ENCODE measurements at regions not wholly inside any gene's neighbourhood (a gene's known extent, or its start where the extent isn't known, plus 50 kb on each side); places are given as distances from the start of the nearest gene placed in this dataset.
A peak's percentile ranks its signal among the peaks of the same experiment; 100 is the strongest.

DNA sequence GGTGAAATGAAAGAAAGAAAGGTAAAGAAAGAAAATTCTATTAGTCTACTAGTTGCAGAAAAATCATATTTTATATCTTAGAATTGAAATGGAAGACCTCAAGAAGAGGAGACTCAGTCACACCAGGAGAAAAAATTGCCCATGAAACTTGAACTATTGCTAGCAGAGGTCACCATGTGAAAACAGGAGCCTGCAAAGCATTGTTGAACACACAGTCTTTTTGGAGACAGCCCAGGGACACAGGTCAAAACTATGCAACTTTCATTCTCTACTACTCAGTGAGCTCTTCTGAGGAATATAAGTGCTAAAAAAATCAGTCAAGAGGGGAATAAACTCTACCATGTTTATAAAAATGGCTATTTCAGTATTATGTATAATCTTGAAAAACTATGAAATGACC lies 89.8 kb upstream of the TENT5A start:
- TF ChIP-seq, protein P1, sequence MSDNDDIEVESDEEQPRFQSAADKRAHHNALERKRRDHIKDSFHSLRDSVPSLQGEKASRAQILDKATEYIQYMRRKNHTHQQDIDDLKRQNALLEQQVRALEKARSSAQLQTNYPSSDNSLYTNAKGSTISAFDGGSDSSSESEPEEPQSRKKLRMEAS (IDR thresholded peaks at IDR 0.05) = no peak
- TF ChIP-seq, protein P2, sequence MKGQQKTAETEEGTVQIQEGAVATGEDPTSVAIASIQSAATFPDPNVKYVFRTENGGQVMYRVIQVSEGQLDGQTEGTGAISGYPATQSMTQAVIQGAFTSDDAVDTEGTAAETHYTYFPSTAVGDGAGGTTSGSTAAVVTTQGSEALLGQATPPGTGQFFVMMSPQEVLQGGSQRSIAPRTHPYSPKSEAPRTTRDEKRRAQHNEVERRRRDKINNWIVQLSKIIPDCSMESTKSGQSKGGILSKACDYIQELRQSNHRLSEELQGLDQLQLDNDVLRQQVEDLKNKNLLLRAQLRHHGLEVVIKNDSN (IDR thresholded peaks at IDR 0.05) = no peak
- TF ChIP-seq, protein P3, sequence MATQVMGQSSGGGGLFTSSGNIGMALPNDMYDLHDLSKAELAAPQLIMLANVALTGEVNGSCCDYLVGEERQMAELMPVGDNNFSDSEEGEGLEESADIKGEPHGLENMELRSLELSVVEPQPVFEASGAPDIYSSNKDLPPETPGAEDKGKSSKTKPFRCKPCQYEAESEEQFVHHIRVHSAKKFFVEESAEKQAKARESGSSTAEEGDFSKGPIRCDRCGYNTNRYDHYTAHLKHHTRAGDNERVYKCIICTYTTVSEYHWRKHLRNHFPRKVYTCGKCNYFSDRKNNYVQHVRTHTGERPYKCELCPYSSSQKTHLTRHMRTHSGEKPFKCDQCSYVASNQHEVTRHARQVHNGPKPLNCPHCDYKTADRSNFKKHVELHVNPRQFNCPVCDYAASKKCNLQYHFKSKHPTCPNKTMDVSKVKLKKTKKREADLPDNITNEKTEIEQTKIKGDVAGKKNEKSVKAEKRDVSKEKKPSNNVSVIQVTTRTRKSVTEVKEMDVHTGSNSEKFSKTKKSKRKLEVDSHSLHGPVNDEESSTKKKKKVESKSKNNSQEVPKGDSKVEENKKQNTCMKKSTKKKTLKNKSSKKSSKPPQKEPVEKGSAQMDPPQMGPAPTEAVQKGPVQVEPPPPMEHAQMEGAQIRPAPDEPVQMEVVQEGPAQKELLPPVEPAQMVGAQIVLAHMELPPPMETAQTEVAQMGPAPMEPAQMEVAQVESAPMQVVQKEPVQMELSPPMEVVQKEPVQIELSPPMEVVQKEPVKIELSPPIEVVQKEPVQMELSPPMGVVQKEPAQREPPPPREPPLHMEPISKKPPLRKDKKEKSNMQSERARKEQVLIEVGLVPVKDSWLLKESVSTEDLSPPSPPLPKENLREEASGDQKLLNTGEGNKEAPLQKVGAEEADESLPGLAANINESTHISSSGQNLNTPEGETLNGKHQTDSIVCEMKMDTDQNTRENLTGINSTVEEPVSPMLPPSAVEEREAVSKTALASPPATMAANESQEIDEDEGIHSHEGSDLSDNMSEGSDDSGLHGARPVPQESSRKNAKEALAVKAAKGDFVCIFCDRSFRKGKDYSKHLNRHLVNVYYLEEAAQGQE (IDR thresholded peaks at IDR 0.05; ENCODE audit: low read depth) = no peak
- no peak for TF ChIP-seq ZBTB7A (IDR thresholded peaks at IDR 0.05; ENCODE audit: low read depth)

DNA sequence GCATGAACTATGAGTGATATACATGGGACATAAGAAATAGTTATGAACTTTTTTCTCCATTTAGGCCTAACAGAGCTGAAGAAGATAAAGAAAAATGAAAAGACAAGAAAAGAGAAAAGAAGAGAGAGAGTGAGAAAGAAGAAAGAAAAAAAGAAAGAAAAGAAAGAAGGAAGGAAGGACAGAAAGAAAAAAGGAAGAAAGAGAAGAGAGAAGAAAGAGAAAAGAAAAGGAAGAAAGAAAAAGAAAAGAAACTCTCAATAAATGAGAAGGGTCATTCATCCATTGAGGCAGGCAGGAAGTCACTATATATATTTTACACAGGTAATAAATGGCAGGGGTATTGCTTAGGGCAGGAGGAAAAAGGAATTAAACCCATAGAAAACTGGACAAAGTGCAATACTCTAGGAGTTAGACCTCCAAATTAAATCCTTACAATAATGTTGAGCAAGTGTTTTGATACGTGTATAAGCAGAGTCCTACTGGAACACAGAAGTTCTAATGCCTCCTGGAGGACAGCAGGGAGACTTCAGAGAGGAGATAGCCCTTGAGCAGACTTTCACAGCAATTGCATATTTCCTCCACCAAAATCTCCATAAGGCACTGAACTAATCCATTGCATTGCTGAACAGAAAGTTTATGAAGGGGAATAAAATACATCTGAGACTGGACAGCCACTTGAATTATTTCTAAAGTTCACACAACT lies 86.4 kb upstream of the TENT5A start:
- TF ChIP-seq, protein P2 (IDR thresholded peaks at IDR 0.05) = no peak
- TF ChIP-seq EGR1 (IDR thresholded peaks at IDR 0.05) (no peak), TCF12 (IDR thresholded peaks at IDR 0.05; ENCODE audit: low read depth) (no peak), RAD21 (IDR thresholded peaks at IDR 0.05; ENCODE audit: low read depth) (0 out of 2 replicates have a peak, but pooled peaks have one; percentile 3)
- TF ChIP-seq, protein P3 (IDR thresholded peaks at IDR 0.05; ENCODE audit: low read depth) = no peak
- TF ChIP-seq, protein P1 (IDR thresholded peaks at IDR 0.05) = no peak

DNA sequence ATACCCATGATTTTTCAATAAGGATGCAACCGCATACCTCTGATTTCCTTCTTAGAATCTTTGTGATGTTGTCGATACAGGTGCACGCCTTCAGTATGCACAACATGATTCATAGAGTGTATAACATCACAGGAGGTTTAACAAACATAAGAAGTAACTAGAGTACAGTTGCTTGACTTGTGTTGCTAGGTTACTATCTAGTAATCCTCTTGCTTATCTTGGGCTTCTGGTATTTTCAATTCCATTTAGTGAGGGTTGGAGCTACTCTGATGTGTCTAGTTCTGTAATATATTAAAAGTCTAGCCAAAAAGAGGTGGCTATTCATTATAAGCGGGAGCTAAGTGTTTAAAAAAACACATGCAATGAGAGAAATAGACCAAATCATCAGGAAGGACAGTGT lies 85.5 kb upstream of the TENT5A start:
- TF ChIP-seq YY1 (IDR thresholded peaks at IDR 0.05; ENCODE audit: low read depth) (no peak), CEBPB (IDR thresholded peaks at IDR 0.05) (no peak), ZBTB7A (IDR thresholded peaks at IDR 0.05; ENCODE audit: low read depth) (no peak), NFIC (IDR thresholded peaks at IDR 0.05) (no peak), CREB1 (IDR thresholded peaks at IDR 0.05; ENCODE audit: low read depth) (no peak), EGR1 (IDR thresholded peaks at IDR 0.05) (no peak), TCF12 (IDR thresholded peaks at IDR 0.05; ENCODE audit: low read depth) (no peak), EP300 (IDR thresholded peaks at IDR 0.05; ENCODE audit: borderline replicate concordance) (no peak), TAF1 (IDR thresholded peaks at IDR 0.05; ENCODE audit: low read depth) (no peak), RAD21 (IDR thresholded peaks at IDR 0.05; ENCODE audit: low read depth) (no peak)
- TF ChIP-seq, protein P3 (IDR thresholded peaks at IDR 0.05; ENCODE audit: low read depth) = no peak
- TF ChIP-seq, protein P2 (IDR thresholded peaks at IDR 0.05) = no peak

DNA sequence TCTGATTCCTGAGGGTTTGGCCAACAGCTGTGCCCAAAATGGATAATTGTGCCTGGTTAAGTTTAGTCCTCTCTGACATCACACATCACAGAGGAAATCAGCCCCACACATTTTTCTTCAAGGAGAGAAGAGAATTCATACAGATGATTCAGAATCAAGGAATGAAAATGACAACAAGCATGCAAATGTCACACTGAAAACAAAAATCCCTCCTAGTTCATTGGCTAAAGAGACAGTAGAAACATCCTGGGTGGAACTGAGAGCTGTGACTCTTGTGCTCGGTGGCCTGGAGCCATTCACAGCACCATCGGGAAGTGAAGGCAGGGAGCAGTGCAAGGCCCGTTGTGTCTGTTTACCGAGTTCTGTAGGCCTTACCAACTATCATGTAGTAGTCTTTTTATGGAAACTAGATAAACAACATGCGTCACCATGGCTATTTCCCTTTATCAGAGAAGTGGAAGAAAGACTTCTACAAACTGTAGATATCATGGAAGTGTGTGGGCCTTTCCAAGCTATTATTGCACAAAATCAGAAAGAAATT lies 81.7 kb upstream of the TENT5A start:
- TF ChIP-seq TAF1 (IDR thresholded peaks at IDR 0.05; ENCODE audit: low read depth) (no peak), EP300 (IDR thresholded peaks at IDR 0.05; ENCODE audit: borderline replicate concordance) (no peak), YY1 (IDR thresholded peaks at IDR 0.05; ENCODE audit: low read depth) (no peak), EGR1 (IDR thresholded peaks at IDR 0.05) (no peak), TCF12 (IDR thresholded peaks at IDR 0.05; ENCODE audit: low read depth) (no peak), NFIC (IDR thresholded peaks at IDR 0.05) (no peak), CEBPB (IDR thresholded peaks at IDR 0.05) (no peak), FOXM1 (IDR thresholded peaks at IDR 0.05; ENCODE audit: borderline replicate concordance, low read depth) (no peak), CREB1 (IDR thresholded peaks at IDR 0.05; ENCODE audit: low read depth) (no peak), TEAD4 (IDR thresholded peaks at IDR 0.05) (no peak), ZBTB7A (IDR thresholded peaks at IDR 0.05; ENCODE audit: low read depth) (no peak), RAD21 (IDR thresholded peaks at IDR 0.05; ENCODE audit: low read depth) (no peak)
- TF ChIP-seq, protein P3 (IDR thresholded peaks at IDR 0.05; ENCODE audit: low read depth) = no peak
- TF ChIP-seq, protein P1 (IDR thresholded peaks at IDR 0.05) = no peak
- TF ChIP-seq, protein P2 (IDR thresholded peaks at IDR 0.05) = no peak
